ENCODE measurements at regions not wholly inside any gene's neighbourhood (a gene's known extent, or its start where the extent isn't known, plus 50 kb on each side); places are given as distances from the start of the nearest gene placed in this dataset.

DNA sequence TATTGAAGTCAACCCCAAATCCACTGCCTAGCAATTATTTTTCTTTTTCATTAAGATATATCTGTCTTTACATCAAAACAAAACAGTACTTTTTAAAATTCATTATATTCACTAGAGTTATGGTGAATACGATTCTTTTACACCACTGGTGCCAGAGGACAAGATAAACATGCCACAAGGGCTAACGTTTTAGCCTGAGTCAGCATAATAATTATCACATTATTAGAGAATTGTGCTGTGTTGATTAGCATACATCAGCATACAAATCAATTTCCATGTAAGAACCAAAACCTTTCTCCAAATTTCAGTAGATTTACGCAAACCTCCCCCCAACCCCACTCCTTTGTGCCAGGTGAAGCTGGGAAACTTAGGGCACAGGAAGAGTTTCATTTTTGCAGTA, 131.1 kb upstream of the TMEM106B start:
- no peak for DNase-seq (ENCODE audit: low spot score)
- BruUV-seq (replicated peaks) = no TSS peak
- Histone ChIP-seq H3K9me2 (ENCODE audit: insufficient read depth, low read length) (no peaks in the 10 kb centered on the region), H3K36me3 (ENCODE audit: insufficient read depth, low read length) (no peaks in the 10 kb centered on the region), H3K9me3 (ENCODE audit: low read length) (no peaks in the 10 kb centered on the region), H3K4me1 (ENCODE audit: insufficient read depth, low read length, poor library complexity, severe bottlenecking) (no peaks in the 10 kb centered on the region), H3K79me2 (ENCODE audit: insufficient read depth, low read depth, low read length) (no peaks in the 10 kb centered on the region), H3K27ac (ENCODE audit: low read depth, low read length, poor library complexity, severe bottlenecking) (no peak overlapping the region), H2AFZ (ENCODE audit: low read length) (no peak overlapping the region), H4K20me1 (ENCODE audit: insufficient read depth, low read length) (no peaks in the 10 kb centered on the region), H3K4me2 (ENCODE audit: low read length) (no peak overlapping the region), H3K4me3 (ENCODE audit: low read depth, low read length, poor library complexity, severe bottlenecking) (no peak overlapping the region)
- intact Hi-C loops (cut with micrococcal nuclease; ENCODE audit: unreplicated experiment) = no loop called here
- ChIA-PET POLR2A (no interaction called here), CTCF (ENCODE audit: unreplicated experiment) (no interaction called here)
- TF ChIP-seq EZH2phosphoT487 (IDR thresholded peaks at IDR 0.05; ENCODE audit: borderline replicate concordance, low read depth, low read length) = no peak
- TF ChIP-seq, protein P1, sequence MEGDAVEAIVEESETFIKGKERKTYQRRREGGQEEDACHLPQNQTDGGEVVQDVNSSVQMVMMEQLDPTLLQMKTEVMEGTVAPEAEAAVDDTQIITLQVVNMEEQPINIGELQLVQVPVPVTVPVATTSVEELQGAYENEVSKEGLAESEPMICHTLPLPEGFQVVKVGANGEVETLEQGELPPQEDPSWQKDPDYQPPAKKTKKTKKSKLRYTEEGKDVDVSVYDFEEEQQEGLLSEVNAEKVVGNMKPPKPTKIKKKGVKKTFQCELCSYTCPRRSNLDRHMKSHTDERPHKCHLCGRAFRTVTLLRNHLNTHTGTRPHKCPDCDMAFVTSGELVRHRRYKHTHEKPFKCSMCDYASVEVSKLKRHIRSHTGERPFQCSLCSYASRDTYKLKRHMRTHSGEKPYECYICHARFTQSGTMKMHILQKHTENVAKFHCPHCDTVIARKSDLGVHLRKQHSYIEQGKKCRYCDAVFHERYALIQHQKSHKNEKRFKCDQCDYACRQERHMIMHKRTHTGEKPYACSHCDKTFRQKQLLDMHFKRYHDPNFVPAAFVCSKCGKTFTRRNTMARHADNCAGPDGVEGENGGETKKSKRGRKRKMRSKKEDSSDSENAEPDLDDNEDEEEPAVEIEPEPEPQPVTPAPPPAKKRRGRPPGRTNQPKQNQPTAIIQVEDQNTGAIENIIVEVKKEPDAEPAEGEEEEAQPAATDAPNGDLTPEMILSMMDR (conservative IDR thresholded peaks at IDR 0.05; ENCODE audit: low read length) = no peak

DNA sequence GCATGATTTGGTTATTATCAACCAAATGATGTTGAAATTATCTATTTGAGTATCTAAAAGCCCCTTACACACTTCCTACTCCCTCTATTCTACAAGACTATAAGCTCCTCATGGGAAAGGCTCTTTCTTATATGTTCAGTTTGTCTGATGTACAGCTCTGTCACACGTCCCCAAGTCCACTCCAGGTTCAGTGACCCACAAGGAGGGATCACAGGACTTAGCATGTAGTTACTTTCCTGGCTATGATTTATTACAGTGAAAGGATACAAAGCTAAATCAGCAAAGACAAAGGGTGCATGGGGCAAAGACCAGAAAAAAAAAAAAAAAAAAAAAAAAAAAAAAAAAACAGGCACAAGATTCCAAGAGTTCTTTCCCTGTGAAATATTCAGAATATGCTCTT, 125.6 kb upstream of the TMEM106B start:
- Histone ChIP-seq H3K36me3 (ENCODE audit: insufficient read depth, low read length) (no peaks in the 10 kb centered on the region), H3K4me1 (ENCODE audit: insufficient read depth, low read length, poor library complexity, severe bottlenecking) (no peaks in the 10 kb centered on the region), H2AFZ (ENCODE audit: low read length) (no peak overlapping the region), H4K20me1 (ENCODE audit: insufficient read depth, low read length) (no peaks in the 10 kb centered on the region), H3K4me2 (ENCODE audit: low read length) (no peak overlapping the region), H3K9me2 (ENCODE audit: insufficient read depth, low read length) (no peaks in the 10 kb centered on the region), H3K4me3 (ENCODE audit: low read depth, low read length, poor library complexity, severe bottlenecking) (no peak overlapping the region), H3K79me2 (ENCODE audit: insufficient read depth, low read depth, low read length) (no peaks in the 10 kb centered on the region), H3K27ac (ENCODE audit: low read depth, low read length, poor library complexity, severe bottlenecking) (no peak overlapping the region), H3K9me3 (ENCODE audit: low read length) (no peaks in the 10 kb centered on the region)
- DNase-seq (ENCODE audit: low spot score) = no peak
- CTCF ChIA-PET (ENCODE audit: unreplicated experiment) = no interaction called here
- intact Hi-C loops (cut with micrococcal nuclease; ENCODE audit: unreplicated experiment) = no loop called here
- POLR2A ChIA-PET = interaction anchor here (1.2 kb wide), 1 partner anchor 33 kb away, joined by 5 read pairs; no protein-coding TSS in a partner anchor
- no TSS peak for BruUV-seq (replicated peaks)
- TF ChIP-seq, protein P1 (conservative IDR thresholded peaks at IDR 0.05; ENCODE audit: low read length) = no peak
- TF ChIP-seq EZH2phosphoT487 (IDR thresholded peaks at IDR 0.05; ENCODE audit: borderline replicate concordance, low read depth, low read length) = no peak

DNA sequence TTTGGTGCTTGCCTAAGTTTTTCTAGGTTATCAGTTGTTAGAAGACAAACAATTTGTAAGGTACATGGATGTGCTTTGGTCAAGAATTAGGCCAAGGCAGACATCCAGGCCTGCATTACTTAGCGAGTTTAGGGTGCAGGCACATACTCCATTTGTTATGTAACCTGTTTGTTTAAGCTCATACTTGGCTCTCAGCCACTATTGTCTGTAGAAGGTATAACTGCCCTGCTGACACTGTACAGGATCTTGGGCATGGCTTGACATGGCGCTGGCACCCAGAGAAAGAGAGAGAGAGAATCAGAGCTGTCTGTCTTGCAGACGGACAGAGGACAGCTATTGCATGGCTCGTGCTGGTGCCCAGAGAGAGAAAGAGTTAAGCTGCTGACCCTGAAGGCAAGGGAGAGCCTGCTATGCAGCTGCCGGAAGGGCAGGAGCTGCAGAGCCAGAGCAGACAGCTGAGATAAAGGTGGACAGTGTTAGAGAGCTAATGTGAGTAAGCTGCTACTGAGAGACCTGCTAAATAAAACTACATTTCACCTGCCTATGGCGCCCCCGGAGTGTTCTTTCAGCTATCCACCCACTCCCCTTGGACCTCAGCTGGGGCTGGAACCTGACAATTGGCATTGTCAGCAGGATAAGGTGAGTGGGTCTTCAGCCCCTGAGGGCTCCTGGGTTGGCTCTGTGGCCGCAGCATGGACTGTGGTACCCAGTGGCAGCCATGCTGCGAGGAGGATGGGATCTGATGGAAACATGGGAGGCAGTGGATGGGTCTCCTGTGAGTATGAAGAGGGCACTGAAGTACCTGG, 120.9 kb upstream of the TMEM106B start:
- Histone ChIP-seq H2AFZ (ENCODE audit: low read length) (no peak overlapping the region), H3K4me2 (ENCODE audit: low read length) (no peak overlapping the region), H3K9me3 (ENCODE audit: low read length) (no peaks in the 10 kb centered on the region), H3K4me1 (ENCODE audit: insufficient read depth, low read length, poor library complexity, severe bottlenecking) (no peaks in the 10 kb centered on the region), H3K27ac (ENCODE audit: low read depth, low read length, poor library complexity, severe bottlenecking) (no peak overlapping the region), H3K4me3 (ENCODE audit: low read depth, low read length, poor library complexity, severe bottlenecking) (no peak overlapping the region), H3K79me2 (ENCODE audit: insufficient read depth, low read depth, low read length) (no peaks in the 10 kb centered on the region), H3K36me3 (ENCODE audit: insufficient read depth, low read length) (no peaks in the 10 kb centered on the region), H3K9me2 (ENCODE audit: insufficient read depth, low read length) (no peaks in the 10 kb centered on the region), H4K20me1 (ENCODE audit: insufficient read depth, low read length) (no peaks in the 10 kb centered on the region)
- ChIA-PET CTCF (ENCODE audit: unreplicated experiment) (no interaction called here), POLR2A (interaction anchor here (1.1 kb wide), 2 partner anchors 9 to 18 kb away, joined by 3 to 4 read pairs; no protein-coding TSS in a partner anchor)
- intact Hi-C loops (cut with micrococcal nuclease; ENCODE audit: unreplicated experiment) = no loop called here
- TF ChIP-seq, protein P1 (conservative IDR thresholded peaks at IDR 0.05; ENCODE audit: low read length) = no peak
- no peak for TF ChIP-seq EZH2phosphoT487 (IDR thresholded peaks at IDR 0.05; ENCODE audit: borderline replicate concordance, low read depth, low read length)
- no peak for DNase-seq (ENCODE audit: low spot score)
- BruUV-seq (replicated peaks) = no TSS peak

Measured in OCI-LY7 (cell line).